ENCODE measurements at regions not wholly inside any gene's neighbourhood (a gene's known extent, or its start where the extent isn't known, plus 50 kb on each side); places are given as distances from the start of the nearest gene placed in this dataset.

- TF ChIP-seq POLR2A (IDR thresholded peaks at IDR 0.05) = no peak
- peak; percentile 24 for TF ChIP-seq POLR2AphosphoS5 (IDR thresholded peaks at IDR 0.05)
- Histone ChIP-seq H3K9me3 (no peaks in the 10 kb centered on the region), H3K36me3 (no peaks in the 10 kb centered on the region), H3K27ac (peak overlapping the region; percentile 34 to 44), H3K27me3 (replicated peaks; ENCODE audit: insufficient read depth) (no peaks in the 10 kb centered on the region), H3K4me3 (no peak overlapping the region), H3K4me1 (replicated peaks) (no peaks in the 10 kb centered on the region)
- intact Hi-C loops (cut with DNase I) = no loop called here
- peak; percentile 23 for DNase-seq (ENCODE audit: low spot score)
- WGBS = 49% methylated on average over 9 of the region's 9 CpGs
These were observed 111.7 kb downstream of the GLUL start for GRCh38 chr1:182279724-182280503.

- Histone ChIP-seq H3K27me3 (replicated peaks; ENCODE audit: insufficient read depth) (no peaks in the 10 kb centered on the region), H3K9me3 (no peaks in the 10 kb centered on the region), H3K4me3 (no peak overlapping the region), H3K36me3 (no peaks in the 10 kb centered on the region), H3K27ac (peak overlapping the region; percentile 34 to 44), H3K4me1 (replicated peaks) (no peaks in the 10 kb centered on the region)
- WGBS = 35% methylated on average over 7 of the region's 7 CpGs
- TF ChIP-seq, protein P1, sequence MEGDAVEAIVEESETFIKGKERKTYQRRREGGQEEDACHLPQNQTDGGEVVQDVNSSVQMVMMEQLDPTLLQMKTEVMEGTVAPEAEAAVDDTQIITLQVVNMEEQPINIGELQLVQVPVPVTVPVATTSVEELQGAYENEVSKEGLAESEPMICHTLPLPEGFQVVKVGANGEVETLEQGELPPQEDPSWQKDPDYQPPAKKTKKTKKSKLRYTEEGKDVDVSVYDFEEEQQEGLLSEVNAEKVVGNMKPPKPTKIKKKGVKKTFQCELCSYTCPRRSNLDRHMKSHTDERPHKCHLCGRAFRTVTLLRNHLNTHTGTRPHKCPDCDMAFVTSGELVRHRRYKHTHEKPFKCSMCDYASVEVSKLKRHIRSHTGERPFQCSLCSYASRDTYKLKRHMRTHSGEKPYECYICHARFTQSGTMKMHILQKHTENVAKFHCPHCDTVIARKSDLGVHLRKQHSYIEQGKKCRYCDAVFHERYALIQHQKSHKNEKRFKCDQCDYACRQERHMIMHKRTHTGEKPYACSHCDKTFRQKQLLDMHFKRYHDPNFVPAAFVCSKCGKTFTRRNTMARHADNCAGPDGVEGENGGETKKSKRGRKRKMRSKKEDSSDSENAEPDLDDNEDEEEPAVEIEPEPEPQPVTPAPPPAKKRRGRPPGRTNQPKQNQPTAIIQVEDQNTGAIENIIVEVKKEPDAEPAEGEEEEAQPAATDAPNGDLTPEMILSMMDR (IDR thresholded peaks at IDR 0.05) = no peak
- TF ChIP-seq POLR2AphosphoS5 (IDR thresholded peaks at IDR 0.05) (no peak), POLR2A (IDR thresholded peaks at IDR 0.05) (no peak)
- DNase-seq (ENCODE audit: low spot score) = no peak
- intact Hi-C loops (cut with DNase I) = no loop called here
These were observed 112.3 kb downstream of the GLUL start for GRCh38 chr1:182279302-182279701.

- Histone ChIP-seq H3K9me3 (no peaks in the 10 kb centered on the region), H3K27me3 (replicated peaks; ENCODE audit: insufficient read depth) (no peaks in the 10 kb centered on the region), H3K36me3 (no peaks in the 10 kb centered on the region), H3K4me1 (replicated peaks) (no peaks in the 10 kb centered on the region), H3K4me3 (no peak overlapping the region), H3K27ac (peak overlapping the region; percentile 27 to 34)
- intact Hi-C loops (cut with DNase I) = no loop called here
- TF ChIP-seq POLR2A (IDR thresholded peaks at IDR 0.05) (no peak), POLR2AphosphoS5 (IDR thresholded peaks at IDR 0.05) (no peak)
- TF ChIP-seq, protein P1 (IDR thresholded peaks at IDR 0.05) = no peak
- DNase-seq (ENCODE audit: low spot score) = no peak
- 69% methylated on average over 7 of the region's 7 CpGs for WGBS
These were observed 113.2 kb downstream of the GLUL start for GRCh38 chr1:182278144-182279054.

DNA sequence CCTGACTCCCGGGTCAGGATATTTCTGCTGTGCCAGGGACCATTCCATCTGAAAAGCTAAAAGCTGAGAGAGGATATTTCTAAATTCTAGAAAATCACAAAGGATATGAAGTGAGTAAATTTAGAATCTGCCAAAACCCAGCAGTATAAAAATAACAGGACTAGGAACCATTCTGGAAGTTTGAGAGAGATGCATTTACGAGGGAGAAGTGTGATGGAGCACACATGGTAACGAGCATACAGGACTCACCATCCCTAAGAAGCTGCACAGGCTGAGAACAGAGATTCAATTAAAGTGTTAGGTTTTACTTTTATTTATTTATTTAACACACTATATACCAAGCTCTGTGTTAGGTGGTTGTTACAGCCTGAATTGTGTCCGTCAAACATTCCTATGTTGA, 116.3 kb downstream of the GLUL start:
- TF ChIP-seq POLR2AphosphoS5 (IDR thresholded peaks at IDR 0.05) = no peak
- TF ChIP-seq, protein P1 (IDR thresholded peaks at IDR 0.05) = no peak
- TF ChIP-seq POLR2A (IDR thresholded peaks at IDR 0.05) = no peak
- no peak for DNase-seq (ENCODE audit: low spot score)
- H3K36me3 ChIP-seq = no peaks in the 10 kb centered on the region
- no peak overlapping the region for H3K4me3 ChIP-seq
- H3K27me3 ChIP-seq (replicated peaks; ENCODE audit: insufficient read depth) = no peaks in the 10 kb centered on the region
- H3K27ac ChIP-seq = no peak overlapping the region
- no peaks in the 10 kb centered on the region for H3K9me3 ChIP-seq
- no peaks in the 10 kb centered on the region for H3K4me1 ChIP-seq (replicated peaks)
- WGBS = 84% methylated on average over 4 of the region's 4 CpGs
- intact Hi-C loops (cut with DNase I) = no loop called here

DNA sequence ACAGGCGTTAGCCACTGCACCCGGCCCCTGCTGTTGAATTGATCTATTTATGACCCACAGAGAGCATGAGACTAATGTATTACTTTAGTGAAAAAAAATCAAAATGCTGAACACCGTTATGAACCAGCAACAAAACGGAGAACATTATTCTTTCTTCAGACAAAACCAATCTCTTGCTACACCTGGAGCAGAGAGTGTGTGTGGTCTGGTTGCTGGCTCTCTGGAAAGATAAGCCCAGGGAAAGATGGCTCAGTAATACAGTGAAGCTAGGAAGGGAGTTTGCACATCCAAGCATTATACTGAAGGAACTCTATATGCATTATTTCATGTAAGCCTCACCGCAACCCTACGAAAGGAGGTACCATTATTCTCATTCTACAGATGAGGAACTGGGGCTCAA, 117.0 kb downstream of the GLUL start:
- Histone ChIP-seq H3K27ac (no peak overlapping the region), H3K36me3 (no peaks in the 10 kb centered on the region), H3K4me1 (replicated peaks) (no peaks in the 10 kb centered on the region), H3K9me3 (no peaks in the 10 kb centered on the region), H3K27me3 (replicated peaks; ENCODE audit: insufficient read depth) (no peaks in the 10 kb centered on the region), H3K4me3 (no peak overlapping the region)
- intact Hi-C loops (cut with DNase I) = no loop called here
- 89% methylated on average over 6 of the region's 6 CpGs for WGBS
- no peak for TF ChIP-seq POLR2A (IDR thresholded peaks at IDR 0.05)
- no peak for TF ChIP-seq POLR2AphosphoS5 (IDR thresholded peaks at IDR 0.05)
- TF ChIP-seq, protein P1 (IDR thresholded peaks at IDR 0.05) = no peak
- DNase-seq (ENCODE audit: low spot score) = no peak
